SU-DHL-6 (cell line): ENCODE measurements at regions not wholly inside any gene's neighbourhood (a gene's known extent, or its start where the extent isn't known, plus 50 kb on each side); places are given as distances from the start of the nearest gene placed in this dataset.

Experiments used
- CTCF ChIP-seq: fragments of 200-600 bp; sonication (generic); IDR thresholded peaks from one replicate; pipeline ENCODE4 v1.5.1; 2017; ENCODE audit warnings: antibody characterized with exemption, mild to moderate bottlenecking, low read length, moderate library complexity; ENCODE audit not compliant: insufficient read depth, poor library complexity, severe bottlenecking
- EZH2phosphoT487 ChIP-seq: fragments of 200-600 bp; sonication (generic), shearing (Covaris generic); conservative IDR thresholded peaks from 2 replicates; pipeline ENCODE4 v1.6.1; 2018; ENCODE audit warnings: mild to moderate bottlenecking, antibody characterized with exemption, low read length, moderate library complexity, mixed read lengths

GRCh38 chr6:23195487-23195886, 626.1 kb downstream of the HDGFL1 start:
- TF ChIP-seq CTCF: no peak
- no peak for TF ChIP-seq EZH2phosphoT487
